ENCODE measurements at regions not wholly inside any gene's neighbourhood (a gene's known extent, or its start where the extent isn't known, plus 50 kb on each side); places are given as distances from the start of the nearest gene placed in this dataset.

DNA sequence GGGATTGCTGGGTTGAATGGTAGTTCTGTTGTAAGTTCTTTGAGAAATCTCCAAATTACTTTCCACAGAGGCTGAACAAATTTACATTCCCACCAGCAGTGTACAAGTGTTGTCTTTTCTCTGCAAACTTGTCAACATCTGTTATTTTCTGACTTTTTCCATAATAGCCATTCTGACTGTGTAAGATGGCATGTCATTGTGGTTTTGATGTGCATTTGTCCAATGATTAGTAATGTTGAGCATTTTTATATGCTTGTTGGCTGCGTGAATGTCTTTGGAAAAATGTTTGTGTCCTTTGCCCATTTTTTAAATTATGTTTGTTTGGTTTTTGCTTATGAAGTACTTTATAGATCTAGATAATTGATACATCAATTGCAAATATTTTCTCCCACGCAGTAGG, 1025.0 kb downstream of the JRKL start:
- POLR2A ChIA-PET (ENCODE audit: low non-redundant PET): no interaction called here
- intact Hi-C loops (cut with micrococcal nuclease; ENCODE audit: unreplicated experiment): no loop called here
- no TSS peak for BruUV-seq (replicated peaks)

DNA sequence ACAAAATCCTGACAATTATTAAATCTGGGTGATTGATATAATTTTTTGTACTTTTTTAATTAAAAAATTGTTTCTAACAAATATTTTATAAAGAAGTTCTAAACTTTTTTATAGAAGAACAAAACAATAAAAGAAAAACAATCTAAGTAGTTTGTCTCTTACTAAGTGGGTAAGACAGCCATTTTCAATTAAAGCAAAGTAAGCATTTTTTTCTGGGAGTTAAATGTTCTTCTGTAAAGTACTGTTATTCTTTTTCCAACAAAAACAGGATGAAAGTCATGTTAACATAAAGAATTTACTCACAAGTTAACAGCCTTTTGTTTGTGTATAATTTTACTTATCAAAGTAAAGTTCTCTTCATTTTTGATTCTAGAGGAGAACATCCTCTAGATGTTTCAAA, 1029.9 kb downstream of the JRKL start:
- no peak for DNase-seq (ENCODE audit: low spot score)
- no peaks in the 10 kb centered on the region for H3K27me3 ChIP-seq (replicated peaks; ENCODE audit: insufficient read depth, low read depth, low read length, poor library complexity)
- no TSS peak for BruUV-seq (replicated peaks)
- H3K4me1 ChIP-seq (ENCODE audit: insufficient read depth, low read length, poor library complexity, severe bottlenecking): no peaks in the 10 kb centered on the region
- POLR2A ChIA-PET (ENCODE audit: low non-redundant PET): no interaction called here
- no peak overlapping the region for H3K27ac ChIP-seq (ENCODE audit: low read depth, low read length, poor library complexity, severe bottlenecking)
- H3K9me3 ChIP-seq (ENCODE audit: low read depth, low read length, poor library complexity, severe bottlenecking): no peaks in the 10 kb centered on the region
- no peak for TF ChIP-seq EZH2 (IDR thresholded peaks at IDR 0.05; ENCODE audit: borderline replicate concordance, low read depth, low read length, poor library complexity, severe bottlenecking)
- TF ChIP-seq, protein P1, sequence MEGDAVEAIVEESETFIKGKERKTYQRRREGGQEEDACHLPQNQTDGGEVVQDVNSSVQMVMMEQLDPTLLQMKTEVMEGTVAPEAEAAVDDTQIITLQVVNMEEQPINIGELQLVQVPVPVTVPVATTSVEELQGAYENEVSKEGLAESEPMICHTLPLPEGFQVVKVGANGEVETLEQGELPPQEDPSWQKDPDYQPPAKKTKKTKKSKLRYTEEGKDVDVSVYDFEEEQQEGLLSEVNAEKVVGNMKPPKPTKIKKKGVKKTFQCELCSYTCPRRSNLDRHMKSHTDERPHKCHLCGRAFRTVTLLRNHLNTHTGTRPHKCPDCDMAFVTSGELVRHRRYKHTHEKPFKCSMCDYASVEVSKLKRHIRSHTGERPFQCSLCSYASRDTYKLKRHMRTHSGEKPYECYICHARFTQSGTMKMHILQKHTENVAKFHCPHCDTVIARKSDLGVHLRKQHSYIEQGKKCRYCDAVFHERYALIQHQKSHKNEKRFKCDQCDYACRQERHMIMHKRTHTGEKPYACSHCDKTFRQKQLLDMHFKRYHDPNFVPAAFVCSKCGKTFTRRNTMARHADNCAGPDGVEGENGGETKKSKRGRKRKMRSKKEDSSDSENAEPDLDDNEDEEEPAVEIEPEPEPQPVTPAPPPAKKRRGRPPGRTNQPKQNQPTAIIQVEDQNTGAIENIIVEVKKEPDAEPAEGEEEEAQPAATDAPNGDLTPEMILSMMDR (conservative IDR thresholded peaks at IDR 0.05; ENCODE audit: low read depth, low read length): no peak
- no peak overlapping the region for H3K4me3 ChIP-seq (ENCODE audit: low read depth, low read length, poor library complexity, severe bottlenecking)
- H3K36me3 ChIP-seq (ENCODE audit: insufficient read depth, low read length, poor library complexity, severe bottlenecking): no peaks in the 10 kb centered on the region
- CTCF ChIA-PET: no interaction called here
- intact Hi-C loops (cut with micrococcal nuclease; ENCODE audit: unreplicated experiment): no loop called here

More for the DNA sequence above, 1025.0 kb downstream of the JRKL start:
- Histone ChIP-seq H3K27ac (ENCODE audit: low read depth, low read length, poor library complexity, severe bottlenecking) (no peak overlapping the region), H3K4me1 (ENCODE audit: insufficient read depth, low read length, poor library complexity, severe bottlenecking) (no peaks in the 10 kb centered on the region), H3K27me3 (replicated peaks; ENCODE audit: insufficient read depth, low read depth, low read length, poor library complexity) (no peaks in the 10 kb centered on the region), H3K36me3 (ENCODE audit: insufficient read depth, low read length, poor library complexity, severe bottlenecking) (no peaks in the 10 kb centered on the region), H3K4me3 (ENCODE audit: low read depth, low read length, poor library complexity, severe bottlenecking) (no peak overlapping the region), H3K9me3 (ENCODE audit: low read depth, low read length, poor library complexity, severe bottlenecking) (peaks cover 3% of the 10 kb centered on the region)
- TF ChIP-seq EZH2 (IDR thresholded peaks at IDR 0.05; ENCODE audit: borderline replicate concordance, low read depth, low read length, poor library complexity, severe bottlenecking): no peak
- TF ChIP-seq, protein P1 (conservative IDR thresholded peaks at IDR 0.05; ENCODE audit: low read depth, low read length): no peak
- DNase-seq (ENCODE audit: low spot score): no peak
- CTCF ChIA-PET: no interaction called here

DNA sequence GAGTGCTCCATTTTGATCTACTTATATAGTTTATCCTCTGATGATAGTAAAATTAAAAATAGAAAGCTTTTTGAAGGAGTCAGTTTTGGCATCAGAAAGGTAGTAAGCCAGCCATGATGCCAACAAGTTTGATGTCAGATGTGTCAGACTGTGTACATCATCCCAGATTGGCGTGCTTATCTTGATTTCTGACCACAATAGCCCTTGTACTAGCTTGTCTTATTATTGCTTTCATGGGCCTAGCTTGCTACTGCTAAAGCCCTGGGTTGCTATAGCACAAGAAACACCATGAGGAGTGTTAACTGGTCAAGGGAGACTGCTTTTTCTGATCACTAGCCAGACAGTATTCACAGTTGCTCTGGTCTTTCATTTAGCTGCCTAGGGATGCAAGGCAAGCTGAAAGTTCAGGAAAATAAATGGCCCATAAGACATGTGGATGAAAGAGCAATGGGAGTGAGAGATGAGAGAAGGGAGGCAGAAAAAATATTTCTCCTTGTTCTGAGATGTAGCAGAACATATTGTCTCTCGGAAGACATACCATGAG, 1038.5 kb downstream of the JRKL start:
- Histone ChIP-seq H3K27me3 (replicated peaks; ENCODE audit: insufficient read depth, low read depth, low read length, poor library complexity) (no peaks in the 10 kb centered on the region), H3K9me3 (ENCODE audit: low read depth, low read length, poor library complexity, severe bottlenecking) (no peaks in the 10 kb centered on the region), H3K36me3 (ENCODE audit: insufficient read depth, low read length, poor library complexity, severe bottlenecking) (no peaks in the 10 kb centered on the region), H3K4me1 (ENCODE audit: insufficient read depth, low read length, poor library complexity, severe bottlenecking) (no peaks in the 10 kb centered on the region), H3K4me3 (ENCODE audit: low read depth, low read length, poor library complexity, severe bottlenecking) (no peak overlapping the region), H3K27ac (ENCODE audit: low read depth, low read length, poor library complexity, severe bottlenecking) (no peak overlapping the region)
- POLR2A ChIA-PET (ENCODE audit: low non-redundant PET): no interaction called here
- no peak for DNase-seq (ENCODE audit: low spot score)
- BruUV-seq (replicated peaks): no TSS peak
- CTCF ChIA-PET: no interaction called here
- TF ChIP-seq, protein P1 (conservative IDR thresholded peaks at IDR 0.05; ENCODE audit: low read depth, low read length): no peak
- TF ChIP-seq EZH2 (IDR thresholded peaks at IDR 0.05; ENCODE audit: borderline replicate concordance, low read depth, low read length, poor library complexity, severe bottlenecking): no peak
- intact Hi-C loops (cut with micrococcal nuclease; ENCODE audit: unreplicated experiment): no loop called here

All from A673 (cell line).